ENCODE measurements at regions not wholly inside any gene's neighbourhood (a gene's known extent, or its start where the extent isn't known, plus 50 kb on each side); places are given as distances from the start of the nearest gene placed in this dataset.
"Not testable (repeated sequence)": the region's sequence is repeated elsewhere in the genome, so short reads cannot be mapped to it uniquely, and the experiment has no call there.

GRCh38 chr13:50484472-50485113, 358.9 kb downstream of the DLEU7 start:
- ATAC-seq, result no peak
- intact Hi-C loops (cut with DNase I), result no loop called here
- H3K27ac ChIP-seq, result no peak overlapping the region

GRCh38 chr13:50485979-50486935, 357.2 kb downstream of the DLEU7 start:
- 32 to 40% (median 38%) methylated on average over 8 of the region's 8 CpGs for WGBS, 4 donors
- intact Hi-C loops (cut with DNase I), result no loop called here
- ATAC-seq, result peak in 1 of 4 donors; percentile 36

More at GRCh38 chr13:50484472-50485113, 358.9 kb downstream of the DLEU7 start:
- no peak for DNase-seq
- H3K9me3 ChIP-seq, result no peaks in the 10 kb centered on the region
- H3K4me1 ChIP-seq, result peaks cover 0 to 8% (median 0%) of the 10 kb centered on the region in 12 donors
- no peak for TF ChIP-seq CTCF (IDR thresholded peaks at IDR 0.05)
- TF ChIP-seq POLR2A (IDR thresholded peaks at IDR 0.05), result no peak
- WGBS, 4 donors, result 65 to 71% (median 68%) methylated on average over 12 of the region's 12 CpGs
- H3K4me3 ChIP-seq, result no peak overlapping the region
- H3K36me3 ChIP-seq, result no peaks in the 10 kb centered on the region
- no peaks in the 10 kb centered on the region for H3K27me3 ChIP-seq

GRCh38 chr13:50493683-50494082, 349.8 kb downstream of the DLEU7 start:
- Histone ChIP-seq H3K4me1 (peaks cover 0 to 6% (median 0%) of the 10 kb centered on the region in 12 donors), H3K27me3 (no peaks in the 10 kb centered on the region), H3K36me3 (no peaks in the 10 kb centered on the region), H3K4me3 (no peak overlapping the region), H3K27ac (no peak overlapping the region), H3K9me3 (peaks cover 0 to 10% (median 0%) of the 10 kb centered on the region in 12 donors)
- no peak for ATAC-seq
- TF ChIP-seq CTCF (IDR thresholded peaks at IDR 0.05) (no peak), POLR2A (IDR thresholded peaks at IDR 0.05) (no peak)
- intact Hi-C loops (cut with DNase I), result no loop called here
- WGBS, 4 donors, result 85 to 89% (median 87%) methylated on average over 3 of the region's 3 CpGs
- DNase-seq, result no peak

More at GRCh38 chr13:50485979-50486935, 357.2 kb downstream of the DLEU7 start:
- no peak overlapping the region for H3K27ac ChIP-seq
- peaks cover 0 to 8% (median 0%) of the 10 kb centered on the region in 12 donors for H3K4me1 ChIP-seq
- no peak for TF ChIP-seq CTCF (IDR thresholded peaks at IDR 0.05)
- TF ChIP-seq POLR2A (IDR thresholded peaks at IDR 0.05), result no peak
- no peak overlapping the region for H3K4me3 ChIP-seq
- no peaks in the 10 kb centered on the region for H3K27me3 ChIP-seq
- H3K36me3 ChIP-seq, result no peaks in the 10 kb centered on the region
- no peaks in the 10 kb centered on the region for H3K9me3 ChIP-seq
- no peak for DNase-seq

GRCh38 chr13:50494138-50494537, 349.4 kb downstream of the DLEU7 start:
- peaks cover 0 to 10% (median 0%) of the 10 kb centered on the region in 12 donors for H3K9me3 ChIP-seq
- WGBS, 4 donors, result 89 to 97% (median 92%) methylated on average over 2 of the region's 2 CpGs
- H3K4me3 ChIP-seq, result no peak overlapping the region
- intact Hi-C loops (cut with DNase I), result no loop called here
- ATAC-seq (no peak), DNase-seq (no peak)
- H3K4me1 ChIP-seq, result peaks cover 0 to 6% (median 0%) of the 10 kb centered on the region in 12 donors
- no peak overlapping the region for H3K27ac ChIP-seq
- TF ChIP-seq POLR2A (IDR thresholded peaks at IDR 0.05), result no peak
- no peak for TF ChIP-seq CTCF (IDR thresholded peaks at IDR 0.05)
- no peaks in the 10 kb centered on the region for H3K36me3 ChIP-seq
- no peaks in the 10 kb centered on the region for H3K27me3 ChIP-seq

- H3K27me3 ChIP-seq; H3K9me3 ChIP-seq; H3K4me1 ChIP-seq; H3K4me3 ChIP-seq; H3K27ac ChIP-seq; intact Hi-C loops (cut with DNase I); DNase-seq; ATAC-seq; H3K36me3 ChIP-seq: not testable (repeated sequence)
- WGBS, 4 donors, result 89 to 100% (median 100%) methylated on average over 1 of the region's 1 CpG; no CpG with 5 or more reads in 1 of the 4 donors
These were observed 340.3 kb downstream of the DLEU7 start for GRCh38 chr13:50503212-50503611.

Data from heart left ventricle (tissue), 16 donors.